GM12878 (cell line): ENCODE measurements at regions not wholly inside any gene's neighbourhood (a gene's known extent, or its start where the extent isn't known, plus 50 kb on each side); places are given as distances from the start of the nearest gene placed in this dataset.

Source experiments
- ATAC-seq: fragments of 200-7000 bp; cut with Tn5 transposase; 3 replicates; pipeline ENCODE4 v1.9.1; 2020; ENCODE audit warnings: mild to moderate bottlenecking, moderate library complexity
- BruUV-seq: library from RNA; stranded (reverse); fragments of 400-500 nt; replicated peaks from 2 replicates; lab custom pipeline; 2021; lab: Mats Ljungman, UMichigan
- CTCF ChIA-PET: fragments of 300-600 bp; sonication (Branson Sonifier 250); formaldehyde crosslinking; extraction: SDS; loops from one replicate; lab custom pipeline; 2021; ENCODE audit warnings: inconsistent platforms; lab: Yijun Ruan, JAX
- POLR2A ChIA-PET: fragments of 350-600 bp; formaldehyde crosslinking; extraction: SDS; loops from one replicate; lab custom pipeline; 2021; ENCODE audit warnings: inconsistent platforms; lab: Charles Lee
- RAD21 ChIA-PET: fragments of 300-600 bp; sonication (Branson Sonifier 250); formaldehyde crosslinking; loops from one replicate; lab custom pipeline; 2023; ENCODE audit warnings: antibody characterized with exemption; ENCODE audit not compliant: unreplicated experiment; lab: Charles Lee
- SMC1A ChIA-PET: fragments of 300-600 bp; sonication (Branson Sonifier 250); formaldehyde crosslinking; loops from one replicate; lab custom pipeline; 2023; ENCODE audit not compliant: unreplicated experiment, uncharacterized antibody; lab: Charles Lee
- DNase-seq: peaks from one replicate; pipeline ENCODE4 v3.0.0-alpha.2; 2011; ENCODE audit warnings: low read depth, low spot score
- FAIRE-seq: peaks from 3 replicates; lab custom pipeline; 2011; peaks lifted over from hg19 to GRCh38; lab: Jason Lieb, UNC
- H2AFZ ChIP-seq: 2 replicates; pipeline ENCODE4 v1.6.0; 2011; ENCODE audit warnings: low read depth, low read length, control low read depth; ENCODE audit not compliant: control insufficient read depth
- H3K27ac ChIP-seq: 2 replicates; pipeline ENCODE4 v1.5.1; 2011; ENCODE audit warnings: control low read depth; ENCODE audit not compliant: control insufficient read depth, insufficient read depth
- H3K27me3 ChIP-seq, 2 experiments: replicated peaks in 1 of 2; 2 replicates each; pipeline versions ENCODE4 v1.6.0 to v1.6.1; 2011; ENCODE audit warnings: low read length in 1 of 2; ENCODE audit not compliant: control insufficient read depth in 2 of 2, insufficient read depth in 2 of 2
- H3K36me3 ChIP-seq, 2 experiments: 2 replicates each; pipeline ENCODE4 v1.5.1; 2011; ENCODE audit warnings: low read length in 1 of 2; ENCODE audit not compliant: control insufficient read depth in 2 of 2, insufficient read depth in 2 of 2
- H3K4me1 ChIP-seq: 2 replicates; pipeline ENCODE4 v1.6.1; 2011; ENCODE audit warnings: mild to moderate bottlenecking, low read length, moderate library complexity, mixed read lengths; ENCODE audit not compliant: control insufficient read depth, insufficient read depth
- H3K4me2 ChIP-seq: 2 replicates; pipeline ENCODE4 v1.6.0; 2011; ENCODE audit warnings: control low read depth; ENCODE audit not compliant: control insufficient read depth, insufficient read depth
- H3K4me3 ChIP-seq: fragments of 200-600 bp; sonication (generic); 2 replicates; pipeline ENCODE4 v1.5.1; 2016
- H3K79me2 ChIP-seq: 2 replicates; pipeline ENCODE4 v1.6.0; 2011; ENCODE audit warnings: low read length; ENCODE audit not compliant: control insufficient read depth, insufficient read depth
- H3K9ac ChIP-seq: 2 replicates; pipeline ENCODE4 v1.8.0; 2011; ENCODE audit warnings: low read length, control low read depth, mixed read lengths; ENCODE audit not compliant: control insufficient read depth, insufficient read depth
- H3K9me3 ChIP-seq: replicated peaks from 3 replicates; pipeline ENCODE4 v1.5.1; 2011; ENCODE audit warnings: mild to moderate bottlenecking, low read length; ENCODE audit not compliant: control insufficient read depth, insufficient read depth
- H4K20me1 ChIP-seq: 2 replicates; pipeline ENCODE4 v1.6.0; 2011; ENCODE audit not compliant: control insufficient read depth, insufficient read depth
- BHLHE40 ChIP-seq, 2 experiments: fragments of 450-650 bp in 1 of 2; IDR thresholded peaks; 2 replicates each; pipeline ENCODE4 v1.6.1; 2011 to 2017; ENCODE audit warnings: low read depth in 2 of 2, borderline replicate concordance in 1 of 2, improper control_type of control experiment in 1 of 2, low read length in 1 of 2, mild to moderate bottlenecking in 1 of 2
- CEBPB ChIP-seq, 2 experiments: fragments of 150-350 bp in 1 of 2; IDR thresholded peaks; 2 replicates each; pipeline ENCODE4 v1.6.1; 2012 to 2014; ENCODE audit warnings: low read depth in 2 of 2, low read length in 2 of 2, borderline replicate concordance in 1 of 2, inconsistent platforms in 1 of 2
- E2F4 ChIP-seq: IDR thresholded peaks from 2 replicates; pipeline ENCODE4 v1.6.1; 2012; ENCODE audit warnings: low read depth, low read length, improper control_type of control experiment
- FOS ChIP-seq: IDR thresholded peaks from 3 replicates; pipeline ENCODE4 v1.6.1; 2011; ENCODE audit warnings: borderline replicate concordance; ENCODE audit not compliant: insufficient read length; ENCODE audit errors: extremely low read depth
- FOXM1 ChIP-seq: IDR thresholded peaks from 2 replicates; pipeline ENCODE4 v1.6.1; 2012; ENCODE audit warnings: low read depth, mild to moderate bottlenecking, inconsistent platforms, low read length, moderate library complexity
- GABPA ChIP-seq: IDR thresholded peaks from 2 replicates; pipeline ENCODE4 v1.6.1; 2014; ENCODE audit warnings: antibody characterized with exemption, low read depth, mild to moderate bottlenecking, inconsistent platforms
- KAT2A ChIP-seq: conservative IDR thresholded peaks from 2 replicates; pipeline ENCODE4 v1.6.1; 2011; ENCODE audit warnings: low read depth, low read length; ENCODE audit not compliant: control insufficient read depth
- MEF2B ChIP-seq: fragments of 450-650 bp; IDR thresholded peaks from 2 replicates; pipeline ENCODE4 v1.6.1; 2018; ENCODE audit warnings: mild to moderate bottlenecking, moderate library complexity; ENCODE audit not compliant: partially characterized antibody, poor library complexity, severe bottlenecking
- MXI1 ChIP-seq: fragments of 150-350 bp; IDR thresholded peaks from 2 replicates; pipeline ENCODE4 v1.6.1; 2011; ENCODE audit warnings: low read depth, mild to moderate bottlenecking, inconsistent platforms, low read length, improper control_type of control experiment
- NFIC ChIP-seq: IDR thresholded peaks from 2 replicates; pipeline ENCODE4 v1.6.1; 2012; ENCODE audit warnings: low read depth, mild to moderate bottlenecking, inconsistent platforms, low read length, moderate library complexity
- PML ChIP-seq: IDR thresholded peaks from 2 replicates; pipeline ENCODE4 v1.6.1; 2012; ENCODE audit warnings: low read length, inconsistent platforms
- POU2F2 ChIP-seq: IDR thresholded peaks from 3 replicates; pipeline ENCODE4 v1.6.1; 2011; ENCODE audit warnings: low read depth, mild to moderate bottlenecking, low read length, borderline replicate concordance
- RAD51 ChIP-seq: fragments of 450-650 bp; IDR thresholded peaks from 2 replicates; pipeline ENCODE4 v1.6.1; 2016; ENCODE audit warnings: moderate library complexity, mild to moderate bottlenecking, inconsistent platforms
- SIN3A ChIP-seq: IDR thresholded peaks from 2 replicates; pipeline ENCODE4 v1.6.1; 2012; ENCODE audit warnings: low read depth, low read length, improper control_type of control experiment
- SREBF2 ChIP-seq: IDR thresholded peaks from 2 replicates; pipeline ENCODE4 v1.6.1; 2012; ENCODE audit warnings: mild to moderate bottlenecking, low read length
- ZNF207 ChIP-seq: fragments of 450-650 bp; IDR thresholded peaks from 2 replicates; pipeline ENCODE4 v1.6.1; 2014; ENCODE audit warnings: antibody characterized with exemption, mild to moderate bottlenecking, borderline replicate concordance
- WGBS: methylation state at CpG from one replicate; pipeline ENCODE4 v1.1.6; 2016; ENCODE audit warnings: low lambda C conversion rate; ENCODE audit not compliant: insufficient replicate concordance, insufficient coverage; ENCODE audit errors: missing lambda C conversion rate; 5-methylcytosine and 5-hydroxymethylcytosine counted together
- in situ Hi-C: fragments of 300-500 bp; cut with MboI; formaldehyde crosslinking; loops from 9 replicates; pipeline ENCODE4 v1.14.3; 2018; ENCODE audit warnings: mixed read lengths
- intact Hi-C: fragments of 100-400 bp; cut with micrococcal nuclease; formaldehyde crosslinking; loops from one replicate; pipeline ENCODE4 v1.14.2; 2022; ENCODE audit not compliant: unreplicated experiment
- TF ChIP-seq, protein P1 (sequence below): fragments of 450-650 bp; IDR thresholded peaks from 2 replicates; pipeline ENCODE4 v1.6.1; 2018; ENCODE audit warnings: borderline replicate concordance, mild to moderate bottlenecking; ENCODE audit not compliant: partially characterized antibody
- TF ChIP-seq, protein P2 (sequence below): fragments of 150-350 bp; IDR thresholded peaks from 2 replicates; pipeline ENCODE4 v1.6.1; 2014; ENCODE audit warnings: mild to moderate bottlenecking, low read depth, low read length

GRCh38 chr14:53350429-53350828 is 197.3 kb upstream of the DDHD1 start (continued):
- TF ChIP-seq GABPA (no peak), MXI1 (no peak), NFIC (no peak)

GRCh38 chr14:53346988-53347387 is 193.9 kb upstream of the DDHD1 start:
- no peak for TF ChIP-seq SIN3A
- TF ChIP-seq BHLHE40 (IDR thresholded peaks at IDR 0.05; ENCODE audit: borderline replicate concordance in 1 of 2, low read depth in 2 of 2, low read length in 1 of 2), result no peak
- TF ChIP-seq CEBPB (IDR thresholded peaks at IDR 0.05; ENCODE audit: borderline replicate concordance in 1 of 2, low read depth in 2 of 2, low read length in 2 of 2), result no peak
- TF ChIP-seq ZNF207, result no peak
- no peak for TF ChIP-seq MXI1
- TF ChIP-seq E2F4, result no peak
- TF ChIP-seq FOS, result no peak
- TF ChIP-seq, protein P1, sequence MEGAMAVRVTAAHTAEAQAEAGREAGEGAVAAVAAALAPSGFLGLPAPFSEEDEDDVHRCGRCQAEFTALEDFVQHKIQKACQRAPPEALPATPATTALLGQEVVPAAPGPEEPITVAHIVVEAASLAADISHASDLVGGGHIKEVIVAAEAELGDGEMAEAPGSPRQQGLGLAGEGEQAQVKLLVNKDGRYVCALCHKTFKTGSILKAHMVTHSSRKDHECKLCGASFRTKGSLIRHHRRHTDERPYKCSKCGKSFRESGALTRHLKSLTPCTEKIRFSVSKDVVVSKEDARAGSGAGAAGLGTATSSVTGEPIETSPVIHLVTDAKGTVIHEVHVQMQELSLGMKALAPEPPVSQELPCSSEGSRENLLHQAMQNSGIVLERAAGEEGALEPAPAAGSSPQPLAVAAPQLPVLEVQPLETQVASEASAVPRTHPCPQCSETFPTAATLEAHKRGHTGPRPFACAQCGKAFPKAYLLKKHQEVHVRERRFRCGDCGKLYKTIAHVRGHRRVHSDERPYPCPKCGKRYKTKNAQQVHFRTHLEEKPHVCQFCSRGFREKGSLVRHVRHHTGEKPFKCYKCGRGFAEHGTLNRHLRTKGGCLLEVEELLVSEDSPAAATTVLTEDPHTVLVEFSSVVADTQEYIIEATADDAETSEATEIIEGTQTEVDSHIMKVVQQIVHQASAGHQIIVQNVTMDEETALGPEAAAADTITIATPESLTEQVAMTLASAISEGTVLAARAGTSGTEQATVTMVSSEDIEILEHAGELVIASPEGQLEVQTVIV, result no peak
- no peak for TF ChIP-seq POU2F2
- no peak for TF ChIP-seq SREBF2
- TF ChIP-seq KAT2A, result no peak
- no peak for TF ChIP-seq RAD51
- no peak for TF ChIP-seq FOXM1
- no peak for TF ChIP-seq MEF2B
- no peak for TF ChIP-seq PML
- TF ChIP-seq, protein P2, sequence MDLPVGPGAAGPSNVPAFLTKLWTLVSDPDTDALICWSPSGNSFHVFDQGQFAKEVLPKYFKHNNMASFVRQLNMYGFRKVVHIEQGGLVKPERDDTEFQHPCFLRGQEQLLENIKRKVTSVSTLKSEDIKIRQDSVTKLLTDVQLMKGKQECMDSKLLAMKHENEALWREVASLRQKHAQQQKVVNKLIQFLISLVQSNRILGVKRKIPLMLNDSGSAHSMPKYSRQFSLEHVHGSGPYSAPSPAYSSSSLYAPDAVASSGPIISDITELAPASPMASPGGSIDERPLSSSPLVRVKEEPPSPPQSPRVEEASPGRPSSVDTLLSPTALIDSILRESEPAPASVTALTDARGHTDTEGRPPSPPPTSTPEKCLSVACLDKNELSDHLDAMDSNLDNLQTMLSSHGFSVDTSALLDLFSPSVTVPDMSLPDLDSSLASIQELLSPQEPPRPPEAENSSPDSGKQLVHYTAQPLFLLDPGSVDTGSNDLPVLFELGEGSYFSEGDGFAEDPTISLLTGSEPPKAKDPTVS, result no peak
- H4K20me1 ChIP-seq, result no peaks in the 10 kb centered on the region
- H3K9me3 ChIP-seq, result no peaks in the 10 kb centered on the region
- intact Hi-C loops (no loop called here), in situ Hi-C loops (no loop called here)
- no peak overlapping the region for H3K4me3 ChIP-seq
- H3K27me3 ChIP-seq, result no peaks in the 10 kb centered on the region
- WGBS, result 7% methylated on average over 3 of the region's 3 CpGs
- no peak for DNase-seq
- H3K9ac ChIP-seq, result no peak overlapping the region
- ChIA-PET CTCF (interaction anchor here (1.2 kb wide), 1 partner anchor 10 kb away, joined by 3 read pairs; no protein-coding TSS in a partner anchor), SMC1A (interaction anchor here (1.3 kb wide), 1 partner anchor 16 kb away, joined by 3 read pairs; no protein-coding TSS in a partner anchor), POLR2A (no interaction called here), RAD21 (no interaction called here)
- H3K4me1 ChIP-seq, result no peaks in the 10 kb centered on the region
- H2AFZ ChIP-seq, result no peak overlapping the region
- no peak overlapping the region for H3K27ac ChIP-seq
- H3K79me2 ChIP-seq, result no peaks in the 10 kb centered on the region
- no peak overlapping the region for H3K4me2 ChIP-seq
- H3K36me3 ChIP-seq, result no peaks in the 10 kb centered on the region
- no TSS peak for BruUV-seq
- FAIRE-seq, result no peak
- no peak for ATAC-seq
